Endothelial cell of umbilical vein (primary cell): ENCODE measurements at regions not wholly inside any gene's neighbourhood (a gene's known extent, or its start where the extent isn't known, plus 50 kb on each side); places are given as distances from the start of the nearest gene placed in this dataset.

ENCODE experiments used
- BruUV-seq: library from RNA; stranded (reverse); fragments of 400-500 nt; replicated peaks from 2 replicates; lab custom pipeline; 2021; lab: Mats Ljungman, UMichigan
- CTCF ChIA-PET: fragments of 300-600, 350-600 bp; sonication (Branson Sonifier 250); formaldehyde crosslinking; loops from one replicate; lab custom pipeline; 2021; ENCODE audit warnings: antibody characterized with exemption, inconsistent platforms; lab: Charles Lee
- POLR2A ChIA-PET: fragments of 300-600, 350-600 bp; sonication (Branson Sonifier 250); formaldehyde crosslinking; loops from one replicate; lab custom pipeline; 2021; ENCODE audit warnings: antibody characterized with exemption, inconsistent platforms; lab: Charles Lee
- DNase-seq: peaks from one replicate; pipeline ENCODE4 v3.0.0-alpha.2; 2011; ENCODE audit warnings: low read depth, low spot score
- FAIRE-seq: peaks from 2 replicates; lab custom pipeline; 2011; peaks lifted over from hg19 to GRCh38; lab: Jason Lieb, UNC
- H2AFZ ChIP-seq: 2 replicates; pipeline ENCODE4 v1.6.0; 2012; ENCODE audit warnings: low read depth, low read length, control low read depth, inconsistent platforms
- H3K27ac ChIP-seq: 2 replicates; pipeline ENCODE4 v1.5.1; 2011; ENCODE audit warnings: low read depth, mild to moderate bottlenecking, control low read depth, low read length, moderate library complexity; ENCODE audit not compliant: insufficient read depth
- H3K27me3 ChIP-seq, 2 experiments: 2 replicates each; pipeline versions ENCODE4 v1.6.0 to v1.6.1; 2011; ENCODE audit warnings: low read length in 2 of 2, mixed read lengths in 1 of 2; ENCODE audit not compliant: control insufficient read depth in 2 of 2, insufficient read depth in 2 of 2
- H3K36me3 ChIP-seq, 2 experiments: 2 replicates in 1 of 2; 3 replicates in 1 of 2; pipeline ENCODE4 v1.5.1; 2011; ENCODE audit warnings: low read length in 2 of 2, mild to moderate bottlenecking in 1 of 2, moderate library complexity in 1 of 2; ENCODE audit not compliant: control insufficient read depth in 2 of 2, insufficient read depth in 2 of 2; ENCODE audit errors: extremely low read depth in 1 of 2
- H3K4me1 ChIP-seq: 3 replicates; pipeline ENCODE4 v1.5.1; 2011; ENCODE audit warnings: mild to moderate bottlenecking, low read length; ENCODE audit not compliant: control insufficient read depth, insufficient read depth; ENCODE audit errors: extremely low read depth
- H3K4me2 ChIP-seq: 2 replicates; pipeline ENCODE4 v1.6.1; 2011; ENCODE audit warnings: low read length, control low read depth, mixed read lengths; ENCODE audit not compliant: insufficient read depth
- H3K4me3 ChIP-seq, 3 experiments: fragments of 200-600 bp in 1 of 3; sonication (generic), shearing (Covaris generic) in 1 of 3; replicated peaks in 1 of 3; 2 replicates each; pipeline ENCODE4 v1.5.1; 2011 to 2016; ENCODE audit warnings: control low read depth in 3 of 3, low read length in 3 of 3, mild to moderate bottlenecking in 2 of 3, inconsistent platforms in 1 of 3, low read depth in 1 of 3, moderate library complexity in 1 of 3; ENCODE audit not compliant: insufficient read depth in 1 of 3
- H3K79me2 ChIP-seq: 2 replicates; pipeline ENCODE4 v1.6.0; 2012; ENCODE audit warnings: low read length, inconsistent platforms; ENCODE audit not compliant: control insufficient read depth, insufficient read depth
- H3K9ac ChIP-seq: replicated peaks from 2 replicates; pipeline ENCODE3; 2011; ENCODE audit warnings: low read length, control low read depth; ENCODE audit not compliant: insufficient read depth; ENCODE audit errors: extremely low read depth
- H3K9me1 ChIP-seq: replicated peaks from 3 replicates; pipeline ENCODE4 v1.6.0; 2011; ENCODE audit warnings: mild to moderate bottlenecking, low read length; ENCODE audit not compliant: control insufficient read depth, insufficient read depth; ENCODE audit errors: extremely low read depth
- H3K9me3 ChIP-seq: replicated peaks from 2 replicates; pipeline ENCODE4 v1.5.1; 2012; ENCODE audit warnings: low read length, inconsistent platforms; ENCODE audit not compliant: control insufficient read depth, insufficient read depth
- H4K20me1 ChIP-seq: replicated peaks from 2 replicates; pipeline ENCODE3; 2011; ENCODE audit warnings: mild to moderate bottlenecking, low read length; ENCODE audit not compliant: control insufficient read depth, insufficient read depth; ENCODE audit errors: extremely low read depth
- CTCF ChIP-seq, 2 donors: IDR thresholded peaks; 1 replicate in 1 of 2; 2 replicates in 1 of 2; pipeline ENCODE4 v1.5.1; 2011; ENCODE audit warnings: low read length in 2 of 2, mild to moderate bottlenecking in 2 of 2, moderate library complexity in 2 of 2, control low read depth in 1 of 2, inconsistent platforms in 1 of 2, low read depth in 1 of 2; ENCODE audit not compliant: insufficient read depth in 1 of 2; ENCODE audit errors: extremely low read depth in 1 of 2
- EZH2 ChIP-seq: IDR thresholded peaks from 2 replicates; pipeline ENCODE4 v1.6.1; 2012; ENCODE audit warnings: borderline replicate concordance, low read depth, mild to moderate bottlenecking, moderate library complexity, low read length, inconsistent platforms; ENCODE audit not compliant: severe bottlenecking
- FOS ChIP-seq: IDR thresholded peaks from 2 replicates; pipeline ENCODE4 v1.6.1; 2011; ENCODE audit warnings: mild to moderate bottlenecking, low read length, moderate library complexity, borderline replicate concordance; ENCODE audit not compliant: insufficient read depth
- GATA2 ChIP-seq: IDR thresholded peaks from 2 replicates; pipeline ENCODE4 v1.7.0; 2011; ENCODE audit warnings: low read depth, mild to moderate bottlenecking, moderate library complexity, mixed read lengths, low read length; ENCODE audit not compliant: insufficient read length, insufficient read depth
- JUN ChIP-seq: IDR thresholded peaks from 2 replicates; pipeline ENCODE4 v1.6.1; 2011; ENCODE audit warnings: borderline replicate concordance, low read depth; ENCODE audit not compliant: insufficient read length, insufficient read depth
- MAX ChIP-seq: IDR thresholded peaks from 2 replicates; pipeline ENCODE4 v1.6.1; 2011; ENCODE audit not compliant: insufficient read depth, insufficient read length
- MYC ChIP-seq: IDR thresholded peaks from one replicate; pipeline ENCODE4 v1.6.1; 2011; ENCODE audit warnings: mild to moderate bottlenecking, low read depth, low read length
- POLR2A ChIP-seq: IDR thresholded peaks from 2 replicates; pipeline ENCODE4 v1.6.1; 2012; ENCODE audit warnings: low read depth, mild to moderate bottlenecking, control low read depth, low read length
- POLR2AphosphoS5 ChIP-seq: IDR thresholded peaks from 2 replicates; pipeline ENCODE4 v1.6.1; 2012; ENCODE audit warnings: low read depth, mild to moderate bottlenecking, control low read depth, low read length, moderate library complexity; ENCODE audit not compliant: insufficient read depth
- dilution Hi-C: fragments of 300-500 bp; cut with MboI; formaldehyde crosslinking; loops from one replicate; pipeline ENCODE4 v1.15.0; 2019; ENCODE audit warnings: low sequenced_read_pairs; ENCODE audit not compliant: extremely low pct_ligation_motif_present
- intact Hi-C: fragments of 100-400 bp; cut with micrococcal nuclease; formaldehyde crosslinking; loops from one replicate; pipeline ENCODE4 v1.10.0; 2022

GRCh38 chr6:120916844-120917243 is 417.4 kb downstream of the TBC1D32 start:
- H3K4me1 ChIP-seq, result no peaks in the 10 kb centered on the region
- no peaks in the 10 kb centered on the region for H3K9me3 ChIP-seq
- BruUV-seq, result no TSS peak
- ChIA-PET POLR2A (no interaction called here), CTCF (no interaction called here)
- intact Hi-C loops (no loop called here), dilution Hi-C loops (no loop called here)
- H4K20me1 ChIP-seq, result no peaks in the 10 kb centered on the region
- DNase-seq (no peak), FAIRE-seq (no peak)
- TF ChIP-seq EZH2 (no peak), CTCF (IDR thresholded peaks at IDR 0.05; ENCODE audit: extremely low read depth in 1 of 2, insufficient read depth in 1 of 2, low read depth in 1 of 2, low read length in 2 of 2) (no peak), POLR2AphosphoS5 (no peak), JUN (no peak), MYC (no peak), POLR2A (no peak)
- H3K9me1 ChIP-seq, result no peaks in the 10 kb centered on the region
- no peak overlapping the region for H3K27ac ChIP-seq
- no peak overlapping the region for H2AFZ ChIP-seq
- no peak overlapping the region for H3K9ac ChIP-seq
- no peak overlapping the region for H3K4me3 ChIP-seq
- no peaks in the 10 kb centered on the region for H3K27me3 ChIP-seq
- H3K36me3 ChIP-seq, result no peaks in the 10 kb centered on the region
- no peak overlapping the region for H3K4me2 ChIP-seq
- no peaks in the 10 kb centered on the region for H3K79me2 ChIP-seq

- H3K36me3 ChIP-seq, result no peaks in the 10 kb centered on the region
- no peaks in the 10 kb centered on the region for H3K4me1 ChIP-seq
- DNase-seq (no peak), FAIRE-seq (no peak)
- ChIA-PET POLR2A (no interaction called here), CTCF (interaction anchor here (0.9 kb wide), 1 partner anchor 77 kb away, joined by 3 read pairs; no protein-coding TSS in a partner anchor)
- no peaks in the 10 kb centered on the region for H3K9me3 ChIP-seq
- no peak for TF ChIP-seq POLR2A
- no peak for TF ChIP-seq FOS
- TF ChIP-seq POLR2AphosphoS5, result no peak
- no peak for TF ChIP-seq JUN
- no peak for TF ChIP-seq MAX
- no peak for TF ChIP-seq GATA2
- no peak for TF ChIP-seq MYC
- no peaks in the 10 kb centered on the region for H3K9me1 ChIP-seq
- no peaks in the 10 kb centered on the region for H3K27me3 ChIP-seq
- intact Hi-C loops, result no loop called here
- H3K4me2 ChIP-seq, result no peak overlapping the region
- H3K9ac ChIP-seq, result no peak overlapping the region
- dilution Hi-C loops, result no loop called here
- H3K79me2 ChIP-seq, result no peaks in the 10 kb centered on the region
- H3K27ac ChIP-seq, result no peak overlapping the region
- no TSS peak for BruUV-seq
- H3K4me3 ChIP-seq, result no peak overlapping the region
- H4K20me1 ChIP-seq, result no peaks in the 10 kb centered on the region
- H2AFZ ChIP-seq, result no peak overlapping the region
Observed at GRCh38 chr6:120913486-120913885, 420.8 kb downstream of the TBC1D32 start.
